ENCODE measurements at regions not wholly inside any gene's neighbourhood (a gene's known extent, or its start where the extent isn't known, plus 50 kb on each side); places are given as distances from the start of the nearest gene placed in this dataset.
"Not testable (repeated sequence)": the region's sequence is repeated elsewhere in the genome, so short reads cannot be mapped to it uniquely, and the experiment has no call there.

GRCh38 chr16:88176591-88177180 lies 206.1 kb upstream of the ZNF469 start:
- H3K9me3 ChIP-seq (replicated peaks; ENCODE audit: control insufficient read depth, insufficient read depth, low read length); dilution Hi-C loops (cut with MboI; ENCODE audit: extremely low pct_ligation_motif_present, low sequenced_read_pairs); DNase-seq (ENCODE audit: low read depth, low spot score); H3K4me2 ChIP-seq (ENCODE audit: insufficient read depth, low read length); H3K27me3 ChIP-seq (ENCODE audit: control insufficient read depth in 2 of 2, insufficient read depth in 2 of 2, low read length in 2 of 2); H3K9me1 ChIP-seq (replicated peaks; ENCODE audit: control insufficient read depth, extremely low read depth, insufficient read depth, low read length); intact Hi-C loops (cut with micrococcal nuclease); H3K36me3 ChIP-seq (ENCODE audit: control insufficient read depth in 2 of 2, extremely low read depth in 1 of 2, insufficient read depth in 2 of 2, low read length in 2 of 2); BruUV-seq (replicated peaks); H4K20me1 ChIP-seq (replicated peaks; ENCODE audit: control insufficient read depth, extremely low read depth, insufficient read depth, low read length); POLR2A ChIA-PET; CTCF ChIA-PET; H3K79me2 ChIP-seq (ENCODE audit: control insufficient read depth, insufficient read depth, low read length); H3K9ac ChIP-seq (replicated peaks; ENCODE audit: extremely low read depth, insufficient read depth, low read length); H3K4me3 ChIP-seq (replicated peaks in 1 of 3; ENCODE audit: insufficient read depth in 1 of 3, low read depth in 1 of 3, low read length in 3 of 3); H3K4me1 ChIP-seq (ENCODE audit: control insufficient read depth, extremely low read depth, insufficient read depth, low read length); H2AFZ ChIP-seq (ENCODE audit: low read depth, low read length); FAIRE-seq; H3K27ac ChIP-seq (ENCODE audit: insufficient read depth, low read depth, low read length): not testable (repeated sequence)

GRCh38 chr16:88178251-88178650 lies 204.5 kb upstream of the ZNF469 start:
- dilution Hi-C loops (cut with MboI; ENCODE audit: extremely low pct_ligation_motif_present, low sequenced_read_pairs); POLR2A ChIA-PET; H3K4me2 ChIP-seq (ENCODE audit: insufficient read depth, low read length); H3K9me1 ChIP-seq (replicated peaks; ENCODE audit: control insufficient read depth, extremely low read depth, insufficient read depth, low read length); H3K36me3 ChIP-seq (ENCODE audit: control insufficient read depth in 2 of 2, extremely low read depth in 1 of 2, insufficient read depth in 2 of 2, low read length in 2 of 2); H3K27me3 ChIP-seq (ENCODE audit: control insufficient read depth in 2 of 2, insufficient read depth in 2 of 2, low read length in 2 of 2); FAIRE-seq; intact Hi-C loops (cut with micrococcal nuclease); H4K20me1 ChIP-seq (replicated peaks; ENCODE audit: control insufficient read depth, extremely low read depth, insufficient read depth, low read length); H3K79me2 ChIP-seq (ENCODE audit: control insufficient read depth, insufficient read depth, low read length); CTCF ChIA-PET; BruUV-seq (replicated peaks); H3K9ac ChIP-seq (replicated peaks; ENCODE audit: extremely low read depth, insufficient read depth, low read length); H3K9me3 ChIP-seq (replicated peaks; ENCODE audit: control insufficient read depth, insufficient read depth, low read length); DNase-seq (ENCODE audit: low read depth, low spot score); H2AFZ ChIP-seq (ENCODE audit: low read depth, low read length); H3K4me1 ChIP-seq (ENCODE audit: control insufficient read depth, extremely low read depth, insufficient read depth, low read length); H3K27ac ChIP-seq (ENCODE audit: insufficient read depth, low read depth, low read length); H3K4me3 ChIP-seq (replicated peaks in 1 of 3; ENCODE audit: insufficient read depth in 1 of 3, low read depth in 1 of 3, low read length in 3 of 3): not testable (repeated sequence)

DNA sequence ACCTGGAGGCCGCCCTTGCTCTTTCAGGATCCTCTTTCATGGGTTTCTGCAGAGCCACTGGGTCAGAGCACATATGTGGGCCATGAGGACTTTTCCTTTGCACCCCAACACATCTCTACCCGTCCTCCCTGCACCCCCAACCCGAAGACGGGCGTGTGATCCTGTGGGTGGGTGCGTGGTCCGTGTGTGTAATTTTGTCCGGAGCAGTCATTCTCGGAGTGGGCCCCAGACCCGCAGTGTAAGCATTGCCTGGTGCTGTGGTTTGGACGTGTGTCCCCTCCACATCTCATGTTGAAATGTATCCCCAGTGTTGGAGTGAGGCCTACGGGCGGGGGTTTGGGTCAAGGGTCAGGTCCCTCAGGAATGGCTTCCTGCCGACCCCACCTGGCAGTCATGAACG lies 203.9 kb upstream of the ZNF469 start:
- H3K4me1 ChIP-seq (ENCODE audit: control insufficient read depth, extremely low read depth, insufficient read depth, low read length); dilution Hi-C loops (cut with MboI; ENCODE audit: extremely low pct_ligation_motif_present, low sequenced_read_pairs); BruUV-seq (replicated peaks); H3K4me2 ChIP-seq (ENCODE audit: insufficient read depth, low read length); H3K79me2 ChIP-seq (ENCODE audit: control insufficient read depth, insufficient read depth, low read length); H3K27me3 ChIP-seq (ENCODE audit: control insufficient read depth in 2 of 2, insufficient read depth in 2 of 2, low read length in 2 of 2); H3K9ac ChIP-seq (replicated peaks; ENCODE audit: extremely low read depth, insufficient read depth, low read length); H4K20me1 ChIP-seq (replicated peaks; ENCODE audit: control insufficient read depth, extremely low read depth, insufficient read depth, low read length); POLR2A ChIA-PET; H2AFZ ChIP-seq (ENCODE audit: low read depth, low read length); CTCF ChIA-PET; H3K4me3 ChIP-seq (replicated peaks in 1 of 3; ENCODE audit: insufficient read depth in 1 of 3, low read depth in 1 of 3, low read length in 3 of 3); H3K36me3 ChIP-seq (ENCODE audit: control insufficient read depth in 2 of 2, extremely low read depth in 1 of 2, insufficient read depth in 2 of 2, low read length in 2 of 2); H3K9me1 ChIP-seq (replicated peaks; ENCODE audit: control insufficient read depth, extremely low read depth, insufficient read depth, low read length); H3K27ac ChIP-seq (ENCODE audit: insufficient read depth, low read depth, low read length); DNase-seq (ENCODE audit: low read depth, low spot score); H3K9me3 ChIP-seq (replicated peaks; ENCODE audit: control insufficient read depth, insufficient read depth, low read length); intact Hi-C loops (cut with micrococcal nuclease); FAIRE-seq: not testable (repeated sequence)

- POLR2A ChIA-PET; dilution Hi-C loops (cut with MboI; ENCODE audit: extremely low pct_ligation_motif_present, low sequenced_read_pairs): not testable (repeated sequence)
Measured at GRCh38 chr16:88182967-88183881, 199.5 kb upstream of the ZNF469 start.

More at GRCh38 chr16:88182967-88183881, 199.5 kb upstream of the ZNF469 start:
- H3K36me3 ChIP-seq (ENCODE audit: control insufficient read depth in 2 of 2, extremely low read depth in 1 of 2, insufficient read depth in 2 of 2, low read length in 2 of 2); BruUV-seq (replicated peaks); H3K4me3 ChIP-seq (replicated peaks in 1 of 3; ENCODE audit: insufficient read depth in 1 of 3, low read depth in 1 of 3, low read length in 3 of 3); FAIRE-seq; H2AFZ ChIP-seq (ENCODE audit: low read depth, low read length); H3K9ac ChIP-seq (replicated peaks; ENCODE audit: extremely low read depth, insufficient read depth, low read length); intact Hi-C loops (cut with micrococcal nuclease); H3K9me1 ChIP-seq (replicated peaks; ENCODE audit: control insufficient read depth, extremely low read depth, insufficient read depth, low read length); H3K27me3 ChIP-seq (ENCODE audit: control insufficient read depth in 2 of 2, insufficient read depth in 2 of 2, low read length in 2 of 2); H4K20me1 ChIP-seq (replicated peaks; ENCODE audit: control insufficient read depth, extremely low read depth, insufficient read depth, low read length); DNase-seq (ENCODE audit: low read depth, low spot score); H3K4me2 ChIP-seq (ENCODE audit: insufficient read depth, low read length); H3K79me2 ChIP-seq (ENCODE audit: control insufficient read depth, insufficient read depth, low read length); H3K27ac ChIP-seq (ENCODE audit: insufficient read depth, low read depth, low read length); CTCF ChIA-PET; H3K9me3 ChIP-seq (replicated peaks; ENCODE audit: control insufficient read depth, insufficient read depth, low read length); H3K4me1 ChIP-seq (ENCODE audit: control insufficient read depth, extremely low read depth, insufficient read depth, low read length): not testable (repeated sequence)
